ENCODE measurements at regions not wholly inside any gene's neighbourhood (a gene's known extent, or its start where the extent isn't known, plus 50 kb on each side); places are given as distances from the start of the nearest gene placed in this dataset.

DNA sequence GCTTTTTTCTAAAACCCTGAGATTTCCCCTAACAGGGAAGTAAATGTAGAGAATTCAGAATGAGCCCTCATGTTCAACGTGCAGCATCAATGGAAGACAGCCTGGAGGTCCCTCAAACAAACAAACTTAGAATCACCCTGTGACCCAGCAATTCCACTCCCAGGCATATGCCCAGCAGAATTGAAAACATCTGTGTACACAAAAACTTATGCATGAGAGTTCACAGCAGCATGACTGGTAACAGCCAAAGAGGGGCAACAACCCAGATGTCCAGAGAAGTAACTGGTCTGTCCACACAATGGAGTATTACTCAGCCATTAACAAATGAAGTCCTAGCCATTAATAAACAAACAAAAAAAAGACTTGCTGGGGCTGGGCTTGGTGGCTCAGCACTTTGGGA lies 252.7 kb downstream of the PARN start:
- TF ChIP-seq, protein P1, sequence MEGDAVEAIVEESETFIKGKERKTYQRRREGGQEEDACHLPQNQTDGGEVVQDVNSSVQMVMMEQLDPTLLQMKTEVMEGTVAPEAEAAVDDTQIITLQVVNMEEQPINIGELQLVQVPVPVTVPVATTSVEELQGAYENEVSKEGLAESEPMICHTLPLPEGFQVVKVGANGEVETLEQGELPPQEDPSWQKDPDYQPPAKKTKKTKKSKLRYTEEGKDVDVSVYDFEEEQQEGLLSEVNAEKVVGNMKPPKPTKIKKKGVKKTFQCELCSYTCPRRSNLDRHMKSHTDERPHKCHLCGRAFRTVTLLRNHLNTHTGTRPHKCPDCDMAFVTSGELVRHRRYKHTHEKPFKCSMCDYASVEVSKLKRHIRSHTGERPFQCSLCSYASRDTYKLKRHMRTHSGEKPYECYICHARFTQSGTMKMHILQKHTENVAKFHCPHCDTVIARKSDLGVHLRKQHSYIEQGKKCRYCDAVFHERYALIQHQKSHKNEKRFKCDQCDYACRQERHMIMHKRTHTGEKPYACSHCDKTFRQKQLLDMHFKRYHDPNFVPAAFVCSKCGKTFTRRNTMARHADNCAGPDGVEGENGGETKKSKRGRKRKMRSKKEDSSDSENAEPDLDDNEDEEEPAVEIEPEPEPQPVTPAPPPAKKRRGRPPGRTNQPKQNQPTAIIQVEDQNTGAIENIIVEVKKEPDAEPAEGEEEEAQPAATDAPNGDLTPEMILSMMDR (IDR thresholded peaks at IDR 0.05) = no peak
- TF ChIP-seq POLR2A (IDR thresholded peaks at IDR 0.05) = no peak
